ENCODE measurements at regions not wholly inside any gene's neighbourhood (a gene's known extent, or its start where the extent isn't known, plus 50 kb on each side); places are given as distances from the start of the nearest gene placed in this dataset.

DNA sequence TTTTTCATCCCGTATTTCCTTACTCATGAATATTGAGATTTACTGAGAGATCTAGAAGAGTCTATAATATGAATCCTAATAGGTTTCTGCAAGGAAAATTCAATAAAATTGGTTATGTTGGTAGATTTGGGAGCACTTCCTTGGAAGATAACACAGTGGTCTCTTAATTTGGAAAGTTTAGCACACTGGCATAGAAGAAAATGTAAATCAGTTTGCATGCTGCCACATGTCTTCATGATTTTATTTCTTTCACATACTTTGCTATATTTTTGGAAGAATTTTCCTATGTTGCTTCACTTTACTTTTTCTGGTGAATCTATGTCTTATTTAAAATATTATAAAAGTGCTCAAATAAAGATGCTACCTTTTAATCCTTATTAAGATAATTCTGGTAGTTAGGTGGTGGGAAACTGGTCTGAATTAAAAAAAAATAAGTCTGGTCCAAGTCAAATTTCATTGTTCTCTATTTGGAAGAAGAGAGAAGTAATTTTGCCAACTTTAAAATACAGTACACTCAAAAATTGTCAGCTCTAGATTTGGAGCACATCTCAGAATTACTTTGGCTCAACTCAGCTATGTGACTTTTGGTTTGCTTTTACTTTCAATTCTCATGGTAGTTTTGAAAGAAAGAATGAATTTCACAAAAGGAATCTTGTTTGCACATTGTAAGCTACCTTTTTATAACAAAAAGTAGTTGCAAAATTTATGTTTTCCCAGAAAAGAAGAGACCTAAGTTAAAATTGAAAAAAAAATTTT lies 197.3 kb downstream of the CENPW start:
- no peak for TF ChIP-seq CTCF (IDR thresholded peaks at IDR 0.05)
- TF ChIP-seq POLR2A (IDR thresholded peaks at IDR 0.05) = no peak
- TF ChIP-seq POLR2AphosphoS5 (IDR thresholded peaks at IDR 0.05) = no peak
- no peak for TF ChIP-seq EP300 (IDR thresholded peaks at IDR 0.05)
